Endothelial cell of hepatic sinusoid (primary cell): ENCODE measurements at regions not wholly inside any gene's neighbourhood (a gene's known extent, or its start where the extent isn't known, plus 50 kb on each side); places are given as distances from the start of the nearest gene placed in this dataset.
"Not testable (repeated sequence)": the region's sequence is repeated elsewhere in the genome, so short reads cannot be mapped to it uniquely, and the experiment has no call there.

Experiments
- in situ Hi-C: cut with HindIII; loops from 2 replicates; pipeline ENCODE4 v1.10.0; 2017; ENCODE audit warnings: low sequenced_read_pairs

GRCh38 chr5:97998941-97999340 lies 774.5 kb upstream of the RGMB start:
- in situ Hi-C loops = no loop called here

- in situ Hi-C loops = no loop called here
Measured at GRCh38 chr5:98004463-98004862, 769.0 kb upstream of the RGMB start.

- in situ Hi-C loops = no loop called here
Measured at GRCh38 chr5:98016771-98017170, 756.7 kb upstream of the RGMB start.

GRCh38 chr5:98030273-98030672 lies 743.2 kb upstream of the RGMB start:
- in situ Hi-C loops = not testable (repeated sequence)

- in situ Hi-C loops = not testable (repeated sequence)
Measured at GRCh38 chr5:98031036-98031435, 742.4 kb upstream of the RGMB start.

GRCh38 chr5:98031496-98031895 lies 742.0 kb upstream of the RGMB start:
- in situ Hi-C loops = no loop called here

GRCh38 chr5:98031926-98032325 lies 741.5 kb upstream of the RGMB start:
- in situ Hi-C loops = no loop called here

- in situ Hi-C loops = no loop called here
Measured at GRCh38 chr5:98041661-98042060, 731.8 kb upstream of the RGMB start.

GRCh38 chr5:98042521-98042920 lies 730.9 kb upstream of the RGMB start:
- in situ Hi-C loops = no loop called here

GRCh38 chr5:98042961-98043360 lies 730.5 kb upstream of the RGMB start:
- in situ Hi-C loops = no loop called here

GRCh38 chr5:98050583-98050982 lies 722.9 kb upstream of the RGMB start:
- in situ Hi-C loops = no loop called here

GRCh38 chr5:98053170-98053569 lies 720.3 kb upstream of the RGMB start:
- in situ Hi-C loops = no loop called here

GRCh38 chr5:98060148-98060547 lies 713.3 kb upstream of the RGMB start:
- in situ Hi-C loops = no loop called here

GRCh38 chr5:98064118-98064685 lies 709.3 kb upstream of the RGMB start:
- in situ Hi-C loops = no loop called here

GRCh38 chr5:98065261-98065909 lies 708.1 kb upstream of the RGMB start:
- in situ Hi-C loops = no loop called here

- in situ Hi-C loops = no loop called here
Measured at GRCh38 chr5:98066910-98067309, 706.6 kb upstream of the RGMB start.

- in situ Hi-C loops = no loop called here
Measured at GRCh38 chr5:98069876-98070512, 703.5 kb upstream of the RGMB start.

GRCh38 chr5:98072921-98073320 lies 700.5 kb upstream of the RGMB start:
- in situ Hi-C loops = no loop called here

GRCh38 chr5:98076501-98076900 lies 697.0 kb upstream of the RGMB start:
- in situ Hi-C loops = no loop called here

- in situ Hi-C loops = no loop called here
Measured at GRCh38 chr5:98085593-98085992, 687.9 kb upstream of the RGMB start.

- in situ Hi-C loops = no loop called here
Measured at GRCh38 chr5:98095072-98095471, 678.4 kb upstream of the RGMB start.

GRCh38 chr5:98096155-98096554 lies 677.3 kb upstream of the RGMB start:
- in situ Hi-C loops = no loop called here
